ENCODE measurements at regions not wholly inside any gene's neighbourhood (a gene's known extent, or its start where the extent isn't known, plus 50 kb on each side); places are given as distances from the start of the nearest gene placed in this dataset.
"Not testable (repeated sequence)": the region's sequence is repeated elsewhere in the genome, so short reads cannot be mapped to it uniquely, and the experiment has no call there.

GRCh38 chr18:70578480-70578879 lies 289.6 kb downstream of the SOCS6 start:
- no peak for DNase-seq (ENCODE audit: low spot score)

GRCh38 chr18:70577023-70577420 lies 288.2 kb downstream of the SOCS6 start:
- DNase-seq (ENCODE audit: low spot score), result no peak

GRCh38 chr18:70576276-70577022 lies 287.6 kb downstream of the SOCS6 start:
- no peak for DNase-seq (ENCODE audit: low spot score)

- not testable (repeated sequence) for DNase-seq (ENCODE audit: low spot score)
Measured at GRCh38 chr18:70574951-70575350, 286.1 kb downstream of the SOCS6 start.

DNA sequence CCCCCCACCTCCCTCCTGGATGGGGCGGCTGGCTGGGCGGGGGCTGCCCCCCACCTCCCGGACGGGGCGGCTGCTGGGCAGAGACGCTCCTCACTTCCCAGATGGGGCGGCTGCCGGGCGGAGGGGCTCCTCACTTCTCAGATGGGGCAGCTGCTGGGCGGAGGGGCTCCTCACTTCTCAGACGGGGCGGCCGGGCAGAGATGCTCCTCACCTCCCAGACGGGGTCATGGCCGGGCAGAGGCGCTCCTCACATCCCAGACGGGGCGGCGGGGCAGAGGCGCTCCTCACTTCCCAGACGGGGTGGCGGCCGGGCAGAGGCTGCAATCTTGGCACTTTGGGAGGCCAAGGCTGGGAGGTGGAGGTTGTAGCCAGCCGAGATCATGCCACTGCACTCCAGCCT lies 280.8 kb downstream of the SOCS6 start:
- DNase-seq (ENCODE audit: low spot score), result not testable (repeated sequence)

DNA sequence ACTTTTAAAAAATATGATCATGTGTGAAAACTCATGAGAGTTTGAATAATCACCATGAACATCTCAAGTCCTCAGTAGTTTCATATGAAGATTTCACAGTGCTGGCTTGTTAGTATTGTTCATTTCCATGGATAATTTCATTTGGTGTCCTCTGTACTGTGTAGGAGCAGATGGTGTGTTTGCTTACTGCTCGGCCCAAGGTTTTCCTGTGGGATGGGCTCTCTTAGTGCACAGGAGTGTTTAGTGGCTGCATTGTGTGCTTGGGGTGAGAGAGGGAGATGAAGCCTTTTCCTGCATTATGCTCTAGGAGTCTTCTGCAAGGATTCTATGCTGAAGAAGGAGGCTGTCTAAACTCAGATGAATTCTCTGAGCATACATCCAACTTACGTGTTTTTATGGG lies 270.6 kb downstream of the SOCS6 start:
- DNase-seq (ENCODE audit: low spot score), result no peak

DNA sequence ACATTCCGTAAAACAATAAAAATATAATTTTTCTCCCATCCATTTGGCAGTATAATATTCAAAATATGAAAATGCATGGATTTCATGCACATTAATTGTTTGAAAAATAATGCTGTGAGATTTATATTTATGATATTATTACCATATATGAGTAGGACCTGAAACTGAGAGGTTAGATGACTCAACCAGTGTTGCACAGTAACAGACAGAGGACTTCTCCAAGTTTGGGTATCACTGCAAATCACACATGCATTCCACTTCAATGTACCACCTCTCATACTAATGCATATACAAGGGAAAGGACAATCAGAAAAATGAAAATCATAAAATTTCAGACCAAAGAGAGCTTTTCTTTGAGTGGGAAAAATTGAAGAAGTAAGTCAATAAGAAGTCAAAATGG lies 269.5 kb downstream of the SOCS6 start:
- DNase-seq (ENCODE audit: low spot score), result no peak

- no peak for DNase-seq (ENCODE audit: low spot score)
Measured at GRCh38 chr18:70554854-70555445, 266.1 kb downstream of the SOCS6 start.

GRCh38 chr18:70553936-70554260 lies 265.1 kb downstream of the SOCS6 start:
- no peak for DNase-seq (ENCODE audit: low spot score)

- no peak for DNase-seq (ENCODE audit: low spot score)
Measured at GRCh38 chr18:70553245-70553935, 264.5 kb downstream of the SOCS6 start.

DNA sequence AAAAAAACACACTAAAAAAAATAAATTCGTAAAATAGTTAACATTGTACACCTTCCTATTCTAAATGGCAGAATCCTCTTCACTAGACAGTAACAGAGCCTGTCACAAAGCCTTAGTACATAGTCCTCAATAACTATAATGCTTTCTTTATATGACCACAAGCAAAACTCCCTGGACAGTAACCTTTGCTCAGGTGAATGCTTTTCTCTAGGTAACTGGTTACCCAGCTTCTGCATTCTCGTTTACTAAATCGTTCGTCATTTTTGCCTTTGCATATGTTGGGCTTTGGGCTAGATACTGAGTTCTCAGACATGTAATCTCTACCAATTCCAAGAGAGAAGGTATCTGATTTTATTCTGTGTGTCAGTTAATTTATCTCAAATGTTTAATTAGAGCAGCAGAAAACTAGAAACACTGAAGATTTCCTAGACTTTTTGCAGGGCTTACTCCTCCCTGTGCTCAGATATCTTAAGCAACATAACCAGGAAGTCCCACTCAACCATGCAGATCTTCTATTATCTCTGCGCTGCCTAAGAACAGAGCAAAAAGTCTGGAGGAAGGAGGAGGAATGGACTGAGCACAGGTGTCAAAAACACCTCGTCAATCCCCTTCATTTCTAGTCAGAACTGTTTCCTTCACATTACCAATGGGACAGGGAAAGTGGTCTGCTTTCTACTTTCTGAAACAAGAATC lies 247.7 kb downstream of the SOCS6 start:
- DNase-seq (ENCODE audit: low spot score), result no peak

DNA sequence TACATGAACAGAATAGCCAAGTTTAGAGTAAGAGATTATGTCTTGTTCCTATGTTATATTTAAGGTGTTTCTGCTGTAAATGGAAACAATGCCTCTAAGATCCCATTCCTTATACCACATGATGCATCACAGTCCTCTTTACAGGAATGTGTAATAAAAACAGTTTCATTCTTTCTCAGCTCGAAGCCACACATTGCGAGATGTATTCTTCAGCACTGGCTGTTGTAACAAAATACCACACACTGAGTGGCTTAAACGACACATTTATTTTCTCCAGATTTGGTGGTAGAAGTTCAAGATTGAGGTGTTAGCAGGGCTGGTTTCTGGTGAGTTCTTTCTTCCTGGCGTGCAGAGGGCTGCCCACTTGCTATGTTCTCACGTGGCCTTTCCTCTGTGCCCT lies 246.2 kb downstream of the SOCS6 start:
- no peak for DNase-seq (ENCODE audit: low spot score)

- not testable (repeated sequence) for DNase-seq (ENCODE audit: low spot score)
Measured at GRCh38 chr18:70525322-70525721, 236.5 kb downstream of the SOCS6 start.

GRCh38 chr18:70523792-70524182 lies 234.9 kb downstream of the SOCS6 start:
- no peak for DNase-seq (ENCODE audit: low spot score)

DNA sequence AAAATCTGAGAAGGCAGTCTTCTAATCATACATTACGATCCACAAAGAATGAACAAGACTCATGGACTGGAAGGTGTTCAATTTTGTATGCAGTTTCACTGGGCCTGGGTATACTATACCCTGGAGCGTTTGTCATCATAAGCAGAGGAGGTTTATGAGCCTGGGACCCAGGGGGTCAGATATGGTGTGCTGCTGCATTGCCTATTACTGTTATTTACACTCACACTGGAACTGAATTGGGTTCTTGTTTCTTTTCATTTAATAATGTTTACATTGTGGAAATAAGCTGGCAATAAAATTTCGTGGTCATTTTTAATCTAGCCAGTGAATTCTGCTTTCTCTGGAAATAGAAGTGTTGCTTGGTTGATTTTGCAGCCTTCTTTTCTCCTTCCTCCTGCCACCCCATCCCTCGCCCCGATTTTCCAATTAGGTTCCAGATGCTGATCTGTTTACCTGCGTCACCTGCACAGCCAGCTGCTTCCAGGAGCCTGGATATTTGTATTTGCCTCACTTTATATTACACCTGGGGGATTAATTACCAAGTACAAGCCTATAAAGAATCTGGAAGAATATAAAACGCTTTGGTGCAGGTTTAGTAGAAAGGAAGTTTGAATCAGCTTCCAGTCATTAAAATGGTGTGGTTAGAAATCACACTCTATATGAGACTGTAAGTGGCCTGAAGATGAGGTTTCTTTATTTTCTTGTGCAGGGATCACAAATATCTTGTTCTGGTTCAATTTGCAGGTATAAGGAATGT lies 234.4 kb downstream of the SOCS6 start:
- no peak for DNase-seq (ENCODE audit: low spot score)

DNA sequence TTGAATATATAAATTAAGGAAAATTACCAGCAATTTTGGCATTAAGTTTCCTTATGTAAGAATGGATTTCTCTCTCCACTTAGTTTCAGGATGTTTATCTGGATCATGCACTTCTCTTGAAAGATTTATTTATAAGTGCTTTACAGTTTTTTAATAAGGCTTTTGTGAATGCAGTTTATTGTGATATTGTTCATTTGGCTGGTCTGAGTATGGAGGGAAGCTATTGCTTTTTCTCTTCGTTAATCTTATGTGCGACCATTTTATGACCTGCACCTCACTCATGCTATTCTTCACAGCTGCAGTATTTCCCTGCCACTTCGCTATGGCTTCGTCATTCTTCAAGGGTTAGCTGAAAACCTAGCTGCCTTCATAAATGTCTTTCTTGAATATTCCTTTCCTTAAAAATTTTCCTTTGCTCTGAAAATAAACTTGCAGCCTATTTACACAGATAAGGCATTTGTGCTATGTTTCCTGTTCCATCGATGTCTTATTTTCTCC lies 233.4 kb downstream of the SOCS6 start:
- no peak for DNase-seq (ENCODE audit: low spot score)

DNA sequence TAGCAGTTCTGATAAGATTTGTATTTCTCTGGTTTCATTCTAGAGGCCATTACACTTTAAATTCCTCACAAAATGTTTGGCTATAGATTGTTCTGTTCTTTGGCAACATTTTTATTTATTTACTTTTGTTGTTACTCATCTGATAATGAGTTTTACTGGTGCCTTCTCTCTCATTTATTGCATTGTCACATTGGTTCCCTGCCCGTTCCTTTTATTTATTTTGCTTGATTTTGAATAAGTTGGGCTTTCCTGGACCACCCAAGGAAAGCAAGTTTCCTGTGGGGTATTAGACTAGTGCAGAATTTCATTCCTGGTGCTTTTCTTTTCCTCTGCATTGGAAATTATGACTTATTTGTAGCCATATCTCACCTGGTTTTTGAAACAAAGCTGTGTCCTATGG lies 232.0 kb downstream of the SOCS6 start:
- DNase-seq (ENCODE audit: low spot score), result no peak

- no peak for DNase-seq (ENCODE audit: low spot score)
Measured at GRCh38 chr18:70513502-70514171, 224.8 kb downstream of the SOCS6 start.

- DNase-seq (ENCODE audit: low spot score), result no peak
Measured at GRCh38 chr18:70507970-70508369, 219.1 kb downstream of the SOCS6 start.

DNA sequence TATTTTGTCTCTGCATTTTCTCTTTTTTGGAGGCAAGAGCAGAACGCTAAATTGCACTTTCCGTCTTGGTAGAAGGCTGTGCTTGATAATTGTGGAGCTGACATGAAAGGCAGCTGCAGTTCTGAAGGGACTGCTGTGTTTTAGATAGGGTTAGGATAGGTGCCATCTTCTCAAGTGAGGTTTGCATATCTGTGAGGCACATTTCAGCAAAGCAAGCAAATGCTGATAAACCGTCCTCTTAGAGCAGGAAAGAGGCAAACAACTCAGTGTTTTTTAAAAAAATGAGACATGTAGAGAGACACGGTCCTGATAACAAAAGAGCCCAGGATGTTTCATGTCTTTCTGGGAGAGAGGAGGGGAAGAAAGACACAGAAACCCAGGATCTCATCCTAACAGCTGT lies 217.7 kb downstream of the SOCS6 start:
- DNase-seq (ENCODE audit: low spot score), result no peak

DNA sequence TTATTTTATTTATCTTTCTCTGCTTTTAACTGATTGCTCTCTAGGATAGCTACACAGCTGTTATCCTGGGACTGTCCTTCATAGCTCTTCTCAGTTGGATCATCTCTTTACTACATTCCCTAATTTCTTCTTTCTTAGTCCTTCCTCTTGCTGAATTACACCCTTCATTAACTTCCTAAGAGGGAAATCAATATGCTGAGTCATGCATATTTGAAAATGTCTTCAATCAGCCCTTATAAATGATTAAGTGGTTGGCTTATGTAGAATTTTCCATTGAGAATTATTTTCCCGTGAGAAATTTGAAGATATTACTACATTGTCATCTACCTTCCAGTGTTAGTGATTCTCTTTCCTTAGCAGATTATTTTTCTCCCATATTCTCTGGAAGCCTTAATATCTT lies 214.2 kb downstream of the SOCS6 start:
- no peak for DNase-seq (ENCODE audit: low spot score)
